ENCODE measurements at regions not wholly inside any gene's neighbourhood (a gene's known extent, or its start where the extent isn't known, plus 50 kb on each side); places are given as distances from the start of the nearest gene placed in this dataset.

- Histone ChIP-seq H3K36me3 (replicated peaks; ENCODE audit: low read depth, low read length) (no peaks in the 10 kb centered on the region), H3K4me1 (ENCODE audit: low read length) (peaks cover 18% of the 10 kb centered on the region)
- TF ChIP-seq EZH2phosphoT487 (IDR thresholded peaks at IDR 0.05; ENCODE audit: low read depth): no peak
- peak; percentile 17; the same call in 1 of the 2 replicates for TF ChIP-seq CTCF (IDR thresholded peaks at IDR 0.05; ENCODE audit: low read depth, low read length)
Measured at GRCh38 chr6:82085701-82086100, 161.8 kb downstream of the IBTK start.

GRCh38 chr6:82084324-82084920 is 163.1 kb downstream of the IBTK start:
- no peak overlapping the region for H3K27ac ChIP-seq (ENCODE audit: low read length)
- no peak for TF ChIP-seq EZH2phosphoT487 (IDR thresholded peaks at IDR 0.05; ENCODE audit: low read depth)
- no peak for TF ChIP-seq CTCF (IDR thresholded peaks at IDR 0.05; ENCODE audit: low read depth, low read length)
- H3K4me1 ChIP-seq (ENCODE audit: low read length): peaks cover 15% of the 10 kb centered on the region
- no peak overlapping the region for H3K4me2 ChIP-seq (ENCODE audit: low read length)
- no peak overlapping the region for H3K4me3 ChIP-seq (ENCODE audit: low read length)
- H3K9me3 ChIP-seq (ENCODE audit: insufficient read depth, low read length): no peaks in the 10 kb centered on the region
- H3K79me2 ChIP-seq (ENCODE audit: low read length): no peaks in the 10 kb centered on the region
- no peaks in the 10 kb centered on the region for H3K27me3 ChIP-seq (ENCODE audit: low read depth, low read length)
- H2AFZ ChIP-seq (ENCODE audit: low read depth, low read length): 0 out of 2 replicates have a peak overlapping the region, but pooled peaks have one; percentile 12
- H4K20me1 ChIP-seq (ENCODE audit: insufficient read depth, low read length): no peaks in the 10 kb centered on the region
- no peaks in the 10 kb centered on the region for H3K36me3 ChIP-seq (replicated peaks; ENCODE audit: low read depth, low read length)
- no peak overlapping the region for H3K9ac ChIP-seq (ENCODE audit: low read length)

More at GRCh38 chr6:82085701-82086100, 161.8 kb downstream of the IBTK start:
- Histone ChIP-seq H3K9me3 (ENCODE audit: insufficient read depth, low read length) (no peaks in the 10 kb centered on the region), H3K27ac (ENCODE audit: low read length) (no peak overlapping the region), H4K20me1 (ENCODE audit: insufficient read depth, low read length) (no peaks in the 10 kb centered on the region), H3K27me3 (ENCODE audit: low read depth, low read length) (no peaks in the 10 kb centered on the region), H3K4me3 (ENCODE audit: low read length) (no peak overlapping the region), H3K79me2 (ENCODE audit: low read length) (no peaks in the 10 kb centered on the region), H2AFZ (ENCODE audit: low read depth, low read length) (peak overlapping the region; percentile 54; the same call in 1 of the 2 replicates), H3K9ac (ENCODE audit: low read length) (no peak overlapping the region), H3K4me2 (ENCODE audit: low read length) (no peak overlapping the region)

- Histone ChIP-seq H3K27ac (ENCODE audit: low read length) (no peak overlapping the region), H3K36me3 (replicated peaks; ENCODE audit: low read depth, low read length) (no peaks in the 10 kb centered on the region), H3K79me2 (ENCODE audit: low read length) (no peaks in the 10 kb centered on the region), H3K9ac (ENCODE audit: low read length) (no peak overlapping the region), H3K9me3 (ENCODE audit: insufficient read depth, low read length) (no peaks in the 10 kb centered on the region), H3K27me3 (ENCODE audit: low read depth, low read length) (no peaks in the 10 kb centered on the region), H3K4me1 (ENCODE audit: low read length) (peaks cover 7% of the 10 kb centered on the region), H3K4me2 (ENCODE audit: low read length) (no peak overlapping the region), H4K20me1 (ENCODE audit: insufficient read depth, low read length) (no peaks in the 10 kb centered on the region), H3K4me3 (ENCODE audit: low read length) (no peak overlapping the region), H2AFZ (ENCODE audit: low read depth, low read length) (no peak overlapping the region)
- TF ChIP-seq EZH2phosphoT487 (IDR thresholded peaks at IDR 0.05; ENCODE audit: low read depth): no peak
Measured at GRCh38 chr6:82083646-82084045, 163.9 kb downstream of the IBTK start.

GRCh38 chr6:82080767-82081166 is 166.8 kb downstream of the IBTK start:
- Histone ChIP-seq H3K27ac (ENCODE audit: low read length) (no peak overlapping the region), H2AFZ (ENCODE audit: low read depth, low read length) (no peak overlapping the region), H3K36me3 (replicated peaks; ENCODE audit: low read depth, low read length) (no peaks in the 10 kb centered on the region), H3K9ac (ENCODE audit: low read length) (no peak overlapping the region), H3K4me1 (ENCODE audit: low read length) (peaks cover 20% of the 10 kb centered on the region), H3K9me3 (ENCODE audit: insufficient read depth, low read length) (no peaks in the 10 kb centered on the region), H4K20me1 (ENCODE audit: insufficient read depth, low read length) (no peaks in the 10 kb centered on the region), H3K4me3 (ENCODE audit: low read length) (no peak overlapping the region), H3K27me3 (ENCODE audit: low read depth, low read length) (no peaks in the 10 kb centered on the region), H3K79me2 (ENCODE audit: low read length) (no peaks in the 10 kb centered on the region), H3K4me2 (ENCODE audit: low read length) (no peak overlapping the region)
- no peak for TF ChIP-seq CTCF (IDR thresholded peaks at IDR 0.05; ENCODE audit: low read depth, low read length)
- no peak for TF ChIP-seq EZH2phosphoT487 (IDR thresholded peaks at IDR 0.05; ENCODE audit: low read depth)
